Fibroblast of lung (primary cell): ENCODE measurements at regions not wholly inside any gene's neighbourhood (a gene's known extent, or its start where the extent isn't known, plus 50 kb on each side); places are given as distances from the start of the nearest gene placed in this dataset.

Source experiments
- CTCF ChIP-seq, 2 donors: IDR thresholded peaks in 1 of 2; conservative IDR thresholded peaks in 1 of 2; 1 replicate in 1 of 2; 2 replicates in 1 of 2; pipeline ENCODE4 v1.5.1; 2011 to 2012; ENCODE audit warnings: low read length in 2 of 2, control low read depth in 1 of 2, inconsistent platforms in 1 of 2, low read depth in 1 of 2, mild to moderate bottlenecking in 1 of 2
- EZH2 ChIP-seq: IDR thresholded peaks from 2 replicates; pipeline ENCODE4 v1.5.1; 2012; ENCODE audit warnings: low read length, control low read depth, mild to moderate bottlenecking; ENCODE audit errors: missing control alignments

GRCh38 chr11:56923116-56923515 is 65.6 kb upstream of the OR5AK2 start:
- TF ChIP-seq CTCF (conservative IDR thresholded peaks at IDR 0.05 in 1 of 2, IDR thresholded peaks at IDR 0.05 in 1 of 2; ENCODE audit: low read depth in 1 of 2, low read length in 2 of 2) = no peak
- TF ChIP-seq EZH2 = no peak
